Spleen (tissue), 7 donors: ENCODE measurements at regions not wholly inside any gene's neighbourhood (a gene's known extent, or its start where the extent isn't known, plus 50 kb on each side); places are given as distances from the start of the nearest gene placed in this dataset.

Experiments
- POLR2A ChIP-seq, 3 donors: fragments of 450-650 bp; IDR thresholded peaks; one replicate each; pipeline ENCODE4 v1.5.1; 2017; ENCODE audit warnings: antibody characterized with exemption in 3 of 3, mild to moderate bottlenecking in 1 of 3
- TF ChIP-seq, protein P1 (sequence below), 11 experiments: fragments of 200-600 bp in 7 of 11; fragments of 450-650 bp in 4 of 11; sonication (generic) in 4 of 11; IDR thresholded peaks in 8 of 11; conservative IDR thresholded peaks in 3 of 11; 1 replicate in 7 of 11; 2 replicates in 4 of 11; pipeline versions ENCODE4 v1.4.0 to v1.8.0; 2016 to 2021; ENCODE audit warnings: antibody characterized with exemption in 11 of 11, inconsistent platforms in 4 of 11, mild to moderate bottlenecking in 1 of 11
- donor health status: DM: no; HTN: no; CAD: no; lungs with moderate emphysema.
- donor health status: DM: no; HTN: no; CAD: no.
- donor health status: DM: no; HTN: no; CAD: no.

DNA sequence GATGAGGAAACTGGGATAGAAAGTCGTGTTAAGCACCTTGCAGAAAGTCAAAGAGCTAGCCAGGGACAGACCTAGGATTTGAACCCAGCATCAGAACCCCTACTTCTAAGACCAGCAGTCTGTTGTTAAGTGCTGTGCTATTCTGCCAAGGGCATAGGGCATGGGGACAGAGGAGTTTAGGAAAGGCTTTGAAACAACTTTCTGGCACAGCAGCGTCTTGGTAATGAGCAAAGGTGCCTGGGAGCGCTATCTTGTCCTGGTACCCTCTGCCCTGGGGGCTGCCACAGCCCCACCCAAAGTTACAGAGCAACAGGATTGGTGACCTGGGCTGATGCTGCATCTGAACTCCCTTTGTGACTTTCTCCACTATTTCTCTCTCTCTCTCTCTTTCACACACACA lies 1108.1 kb downstream of the BCL11B start:
- TF ChIP-seq, protein P1, sequence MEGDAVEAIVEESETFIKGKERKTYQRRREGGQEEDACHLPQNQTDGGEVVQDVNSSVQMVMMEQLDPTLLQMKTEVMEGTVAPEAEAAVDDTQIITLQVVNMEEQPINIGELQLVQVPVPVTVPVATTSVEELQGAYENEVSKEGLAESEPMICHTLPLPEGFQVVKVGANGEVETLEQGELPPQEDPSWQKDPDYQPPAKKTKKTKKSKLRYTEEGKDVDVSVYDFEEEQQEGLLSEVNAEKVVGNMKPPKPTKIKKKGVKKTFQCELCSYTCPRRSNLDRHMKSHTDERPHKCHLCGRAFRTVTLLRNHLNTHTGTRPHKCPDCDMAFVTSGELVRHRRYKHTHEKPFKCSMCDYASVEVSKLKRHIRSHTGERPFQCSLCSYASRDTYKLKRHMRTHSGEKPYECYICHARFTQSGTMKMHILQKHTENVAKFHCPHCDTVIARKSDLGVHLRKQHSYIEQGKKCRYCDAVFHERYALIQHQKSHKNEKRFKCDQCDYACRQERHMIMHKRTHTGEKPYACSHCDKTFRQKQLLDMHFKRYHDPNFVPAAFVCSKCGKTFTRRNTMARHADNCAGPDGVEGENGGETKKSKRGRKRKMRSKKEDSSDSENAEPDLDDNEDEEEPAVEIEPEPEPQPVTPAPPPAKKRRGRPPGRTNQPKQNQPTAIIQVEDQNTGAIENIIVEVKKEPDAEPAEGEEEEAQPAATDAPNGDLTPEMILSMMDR (IDR thresholded peaks at IDR 0.05 in 8 of 11, conservative IDR thresholded peaks at IDR 0.05 in 3 of 11) = no peak
- TF ChIP-seq POLR2A (IDR thresholded peaks at IDR 0.05) = no peak
